K562 (cell line): ENCODE measurements at regions not wholly inside any gene's neighbourhood (a gene's known extent, or its start where the extent isn't known, plus 50 kb on each side); places are given as distances from the start of the nearest gene placed in this dataset.

Source experiments
- BHLHE40 ChIP-seq: IDR thresholded peaks from 2 replicates; pipeline ENCODE4 v1.6.1; 2011; ENCODE audit warnings: low read length, improper control_type of control experiment
- CREM ChIP-seq: IDR thresholded peaks from 2 replicates; pipeline ENCODE4 v1.6.1; 2014; ENCODE audit warnings: antibody characterized with exemption, low read depth
- EHMT2 ChIP-seq: fragments of 450-650 bp; IDR thresholded peaks from 2 replicates; pipeline ENCODE4 v1.6.1; 2018; ENCODE audit warnings: antibody characterized with exemption
- GATAD2A ChIP-seq: fragments of 450-650 bp; IDR thresholded peaks from 2 replicates; pipeline ENCODE4 v1.6.1; 2017
- HCFC1 ChIP-seq: IDR thresholded peaks from 2 replicates; pipeline ENCODE4 v1.6.1; 2012; ENCODE audit warnings: low read depth, low read length, improper control_type of control experiment
- HSF4 ChIP-seq: fragments of 250-450 bp; sonication (Bioruptor Pico); IDR thresholded peaks from 2 replicates; pipeline ENCODE4 v2.1.2; 2022; ENCODE audit warnings: mild to moderate bottlenecking, moderate library complexity, borderline replicate concordance
- JUND ChIP-seq, 2 experiments: IDR thresholded peaks; 2 replicates in 1 of 2; 3 replicates in 1 of 2; pipeline ENCODE4 v1.6.1; 2011; ENCODE audit warnings: borderline replicate concordance in 2 of 2, low read depth in 2 of 2, low read length in 2 of 2, improper control_type of control experiment in 1 of 2, missing biosample characterization in 1 of 2, missing genetic modification characterization in 1 of 2, missing genetic modification reagents in 1 of 2
- KLF10 ChIP-seq: fragments of 250-450 bp; sonication (Bioruptor Pico); IDR thresholded peaks from 2 replicates; pipeline ENCODE4 v1.6.1; 2021; ENCODE audit warnings: matching md5 sums
- NFXL1 ChIP-seq: fragments of 450-650 bp; formaldehyde crosslinking; IDR thresholded peaks from 2 replicates; pipeline ENCODE4 v1.4.0; 2021; ENCODE audit warnings: mild to moderate bottlenecking
- NR3C1 ChIP-seq: sonication (generic); formaldehyde crosslinking; IDR thresholded peaks from 2 replicates; pipeline ENCODE4 v1.8.1; 2022; ENCODE audit warnings: missing genetic modification reagents
- RBM25 ChIP-seq: fragments of 200-400 bp; formaldehyde crosslinking; IDR thresholded peaks from 2 replicates; pipeline ENCODE4 v1.6.1; 2018; ENCODE audit warnings: low read length, low read depth, moderate library complexity; ENCODE audit not compliant: severe bottlenecking
- SRF ChIP-seq, 2 experiments: fragments of 250-450, 450-650 bp in 1 of 2; sonication (Bioruptor Pico) in 1 of 2; sonication (generic) in 1 of 2; formaldehyde crosslinking; IDR thresholded peaks; 2 replicates each; pipeline versions ENCODE4 v1.5.0 to v1.5.1; 2020 to 2022; ENCODE audit warnings: mild to moderate bottlenecking in 1 of 2, missing genetic modification reagents in 1 of 2
- SRSF7 ChIP-seq: fragments of 200-400 bp; formaldehyde crosslinking; optimal IDR thresholded peaks from 2 replicates; pipeline ENCODE3; 2017; ENCODE audit warnings: mild to moderate bottlenecking, low read depth, low read length
- TARDBP ChIP-seq: fragments of 450-650 bp; IDR thresholded peaks from 2 replicates; pipeline ENCODE4 v1.6.1; 2016
- ZC3H11A ChIP-seq: IDR thresholded peaks from 2 replicates; pipeline ENCODE4 v1.6.1; 2012; ENCODE audit warnings: low read depth, low read length, improper control_type of control experiment
- ZNF316 ChIP-seq: fragments of 450-650 bp; IDR thresholded peaks from 2 replicates; pipeline ENCODE4 v1.6.1; 2016
- ZNF57 ChIP-seq: fragments of 450-650 bp; formaldehyde crosslinking; IDR thresholded peaks from 2 replicates; pipeline ENCODE4 v1.4.0; 2020; ENCODE audit warnings: mild to moderate bottlenecking, moderate library complexity
- ZNF75A ChIP-seq: fragments of 450-650 bp; formaldehyde crosslinking; IDR thresholded peaks from 2 replicates; pipeline ENCODE4 v1.4.0; 2020; ENCODE audit warnings: mild to moderate bottlenecking
- TF ChIP-seq, protein P1 (sequence below): sonication (generic); formaldehyde crosslinking; IDR thresholded peaks from 2 replicates; pipeline ENCODE4 v1.8.0; 2022; ENCODE audit warnings: mild to moderate bottlenecking, missing genetic modification reagents
- TF ChIP-seq, protein P2 (sequence below): fragments of 250-450 bp; sonication (Bioruptor Pico); IDR thresholded peaks from 2 replicates; pipeline ENCODE4 v1.5.0; 2021
- TF ChIP-seq, protein P3 (sequence below): fragments of 450-650 bp; formaldehyde crosslinking; IDR thresholded peaks from 2 replicates; pipeline ENCODE4 v1.4.0; 2022; ENCODE audit warnings: mild to moderate bottlenecking, moderate library complexity
- TF ChIP-seq, protein P4 (sequence below): fragments of 450-650 bp; formaldehyde crosslinking; IDR thresholded peaks from 2 replicates; pipeline ENCODE4 v1.4.0; 2020; ENCODE audit warnings: mild to moderate bottlenecking, moderate library complexity
- TF ChIP-seq, protein P5 (sequence below): fragments of 450-650 bp; formaldehyde crosslinking; IDR thresholded peaks from 2 replicates; pipeline ENCODE4 v1.4.0; 2020; ENCODE audit warnings: mild to moderate bottlenecking, moderate library complexity

DNA sequence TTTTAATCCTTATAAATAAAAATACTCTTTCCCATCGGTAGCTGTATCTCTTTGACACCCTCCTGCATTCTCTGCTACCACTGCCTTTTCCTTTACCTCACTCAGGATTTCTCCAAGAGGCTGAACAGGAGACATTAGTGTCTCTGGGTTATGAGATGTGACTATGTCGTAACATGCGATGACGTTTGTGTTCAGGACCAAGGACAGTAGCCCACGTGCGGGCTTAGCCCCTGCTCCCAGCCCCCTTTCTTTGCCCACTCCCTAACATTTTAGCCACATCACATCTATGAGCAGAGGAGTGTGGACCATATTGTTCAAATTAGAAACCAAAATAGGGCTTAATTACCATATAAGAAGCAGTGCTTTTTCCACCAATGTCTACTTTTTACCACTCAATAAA is 369.3 kb downstream of the FBXW7 start (continued):
- TF ChIP-seq, protein P1, sequence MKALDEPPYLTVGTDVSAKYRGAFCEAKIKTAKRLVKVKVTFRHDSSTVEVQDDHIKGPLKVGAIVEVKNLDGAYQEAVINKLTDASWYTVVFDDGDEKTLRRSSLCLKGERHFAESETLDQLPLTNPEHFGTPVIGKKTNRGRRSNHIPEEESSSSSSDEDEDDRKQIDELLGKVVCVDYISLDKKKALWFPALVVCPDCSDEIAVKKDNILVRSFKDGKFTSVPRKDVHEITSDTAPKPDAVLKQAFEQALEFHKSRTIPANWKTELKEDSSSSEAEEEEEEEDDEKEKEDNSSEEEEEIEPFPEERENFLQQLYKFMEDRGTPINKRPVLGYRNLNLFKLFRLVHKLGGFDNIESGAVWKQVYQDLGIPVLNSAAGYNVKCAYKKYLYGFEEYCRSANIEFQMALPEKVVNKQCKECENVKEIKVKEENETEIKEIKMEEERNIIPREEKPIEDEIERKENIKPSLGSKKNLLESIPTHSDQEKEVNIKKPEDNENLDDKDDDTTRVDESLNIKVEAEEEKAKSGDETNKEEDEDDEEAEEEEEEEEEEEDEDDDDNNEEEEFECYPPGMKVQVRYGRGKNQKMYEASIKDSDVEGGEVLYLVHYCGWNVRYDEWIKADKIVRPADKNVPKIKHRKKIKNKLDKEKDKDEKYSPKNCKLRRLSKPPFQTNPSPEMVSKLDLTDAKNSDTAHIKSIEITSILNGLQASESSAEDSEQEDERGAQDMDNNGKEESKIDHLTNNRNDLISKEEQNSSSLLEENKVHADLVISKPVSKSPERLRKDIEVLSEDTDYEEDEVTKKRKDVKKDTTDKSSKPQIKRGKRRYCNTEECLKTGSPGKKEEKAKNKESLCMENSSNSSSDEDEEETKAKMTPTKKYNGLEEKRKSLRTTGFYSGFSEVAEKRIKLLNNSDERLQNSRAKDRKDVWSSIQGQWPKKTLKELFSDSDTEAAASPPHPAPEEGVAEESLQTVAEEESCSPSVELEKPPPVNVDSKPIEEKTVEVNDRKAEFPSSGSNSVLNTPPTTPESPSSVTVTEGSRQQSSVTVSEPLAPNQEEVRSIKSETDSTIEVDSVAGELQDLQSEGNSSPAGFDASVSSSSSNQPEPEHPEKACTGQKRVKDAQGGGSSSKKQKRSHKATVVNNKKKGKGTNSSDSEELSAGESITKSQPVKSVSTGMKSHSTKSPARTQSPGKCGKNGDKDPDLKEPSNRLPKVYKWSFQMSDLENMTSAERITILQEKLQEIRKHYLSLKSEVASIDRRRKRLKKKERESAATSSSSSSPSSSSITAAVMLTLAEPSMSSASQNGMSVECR (CRISPR knock-in tag): no peak
- TF ChIP-seq TARDBP (no peak), HSF4 (CRISPR knock-in tag) (no peak), SRSF7 (no peak), EHMT2 (peak; percentile 90), GATAD2A (no peak), RBM25 (no peak), NR3C1 (CRISPR knock-in tag) (no peak), KLF10 (CRISPR knock-in tag) (no peak), ZNF57 (CRISPR knock-in tag) (no peak), JUND (IDR thresholded peaks at IDR 0.05; ENCODE audit: borderline replicate concordance, low read depth, low read length) (no peak), JUND (tag; IDR thresholded peaks at IDR 0.05; ENCODE audit: borderline replicate concordance, low read depth, low read length) (0 out of 3 replicates have a peak, but pooled peaks have one; percentile 25), CREM (peak; percentile 89), ZNF75A (CRISPR knock-in tag) (no peak), BHLHE40 (peak; percentile 67; the same call in 1 of the 2 replicates), SRF (CRISPR knock-in tag; IDR thresholded peaks at IDR 0.05) (no peak), NFXL1 (no peak), HCFC1 (no peak), ZNF316 (no peak), ZC3H11A (no peak)
- TF ChIP-seq, protein P2, sequence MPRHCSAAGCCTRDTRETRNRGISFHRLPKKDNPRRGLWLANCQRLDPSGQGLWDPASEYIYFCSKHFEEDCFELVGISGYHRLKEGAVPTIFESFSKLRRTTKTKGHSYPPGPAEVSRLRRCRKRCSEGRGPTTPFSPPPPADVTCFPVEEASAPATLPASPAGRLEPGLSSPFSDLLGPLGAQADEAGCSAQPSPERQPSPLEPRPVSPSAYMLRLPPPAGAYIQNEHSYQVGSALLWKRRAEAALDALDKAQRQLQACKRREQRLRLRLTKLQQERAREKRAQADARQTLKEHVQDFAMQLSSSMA (CRISPR knock-in tag): no peak
- TF ChIP-seq, protein P3, sequence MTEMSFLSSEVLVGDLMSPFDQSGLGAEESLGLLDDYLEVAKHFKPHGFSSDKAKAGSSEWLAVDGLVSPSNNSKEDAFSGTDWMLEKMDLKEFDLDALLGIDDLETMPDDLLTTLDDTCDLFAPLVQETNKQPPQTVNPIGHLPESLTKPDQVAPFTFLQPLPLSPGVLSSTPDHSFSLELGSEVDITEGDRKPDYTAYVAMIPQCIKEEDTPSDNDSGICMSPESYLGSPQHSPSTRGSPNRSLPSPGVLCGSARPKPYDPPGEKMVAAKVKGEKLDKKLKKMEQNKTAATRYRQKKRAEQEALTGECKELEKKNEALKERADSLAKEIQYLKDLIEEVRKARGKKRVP (CRISPR knock-in tag): no peak
- TF ChIP-seq, protein P4, sequence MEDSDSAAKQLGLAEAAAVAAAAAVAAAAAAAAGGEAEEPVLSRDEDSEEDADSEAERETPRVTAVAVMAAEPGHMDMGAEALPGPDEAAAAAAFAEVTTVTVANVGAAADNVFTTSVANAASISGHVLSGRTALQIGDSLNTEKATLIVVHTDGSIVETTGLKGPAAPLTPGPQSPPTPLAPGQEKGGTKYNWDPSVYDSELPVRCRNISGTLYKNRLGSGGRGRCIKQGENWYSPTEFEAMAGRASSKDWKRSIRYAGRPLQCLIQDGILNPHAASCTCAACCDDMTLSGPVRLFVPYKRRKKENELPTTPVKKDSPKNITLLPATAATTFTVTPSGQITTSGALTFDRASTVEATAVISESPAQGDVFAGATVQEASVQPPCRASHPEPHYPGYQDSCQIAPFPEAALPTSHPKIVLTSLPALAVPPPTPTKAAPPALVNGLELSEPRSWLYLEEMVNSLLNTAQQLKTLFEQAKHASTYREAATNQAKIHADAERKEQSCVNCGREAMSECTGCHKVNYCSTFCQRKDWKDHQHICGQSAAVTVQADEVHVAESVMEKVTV: no peak
- TF ChIP-seq, protein P5, sequence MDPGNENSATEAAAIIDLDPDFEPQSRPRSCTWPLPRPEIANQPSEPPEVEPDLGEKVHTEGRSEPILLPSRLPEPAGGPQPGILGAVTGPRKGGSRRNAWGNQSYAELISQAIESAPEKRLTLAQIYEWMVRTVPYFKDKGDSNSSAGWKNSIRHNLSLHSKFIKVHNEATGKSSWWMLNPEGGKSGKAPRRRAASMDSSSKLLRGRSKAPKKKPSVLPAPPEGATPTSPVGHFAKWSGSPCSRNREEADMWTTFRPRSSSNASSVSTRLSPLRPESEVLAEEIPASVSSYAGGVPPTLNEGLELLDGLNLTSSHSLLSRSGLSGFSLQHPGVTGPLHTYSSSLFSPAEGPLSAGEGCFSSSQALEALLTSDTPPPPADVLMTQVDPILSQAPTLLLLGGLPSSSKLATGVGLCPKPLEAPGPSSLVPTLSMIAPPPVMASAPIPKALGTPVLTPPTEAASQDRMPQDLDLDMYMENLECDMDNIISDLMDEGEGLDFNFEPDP (CRISPR knock-in tag): no peak
